OCI-LY7 (cell line): ENCODE measurements at regions not wholly inside any gene's neighbourhood (a gene's known extent, or its start where the extent isn't known, plus 50 kb on each side); places are given as distances from the start of the nearest gene placed in this dataset.
"Not testable (repeated sequence)": the region's sequence is repeated elsewhere in the genome, so short reads cannot be mapped to it uniquely, and the experiment has no call there.

ENCODE experiments used
- BruUV-seq: library from RNA; stranded (reverse); fragments of 400-500 nt; replicated peaks from 2 replicates; lab custom pipeline; 2021; lab: Mats Ljungman, UMichigan
- CTCF ChIA-PET: fragments of 300-600 bp; sonication (Branson Sonifier 250); formaldehyde crosslinking; loops from one replicate; lab custom pipeline; 2022; ENCODE audit warnings: antibody characterized with exemption; ENCODE audit not compliant: unreplicated experiment; lab: Charles Lee
- POLR2A ChIA-PET: fragments of 300-600 bp; sonication (Branson Sonifier 250); formaldehyde crosslinking; loops from one replicate; lab custom pipeline; 2022; ENCODE audit warnings: antibody characterized with exemption; lab: Charles Lee
- DNase-seq: peaks from one replicate; pipeline ENCODE4 v3.0.0-alpha.2; 2015; ENCODE audit warnings: low spot score
- H2AFZ ChIP-seq: fragments of 200-600 bp; sonication (generic), shearing (Covaris generic); 2 replicates; pipeline ENCODE4 v1.6.1; 2014; ENCODE audit warnings: mild to moderate bottlenecking, antibody characterized with exemption, low read length, moderate library complexity
- H3K27ac ChIP-seq: fragments of 200-600 bp; sonication (generic); 2 replicates; pipeline ENCODE4 v1.5.1; 2014; ENCODE audit warnings: mixed run types, low read depth, mild to moderate bottlenecking, moderate library complexity, low read length, inconsistent platforms; ENCODE audit not compliant: poor library complexity, severe bottlenecking
- H3K36me3 ChIP-seq: fragments of 200-600 bp; sonication (generic); 2 replicates; pipeline ENCODE4 v1.6.1; 2014; ENCODE audit warnings: mild to moderate bottlenecking, antibody characterized with exemption, low read length, moderate library complexity, mixed read lengths; ENCODE audit not compliant: insufficient read depth
- H3K4me1 ChIP-seq: fragments of 200-600 bp; sonication (generic); 2 replicates; pipeline ENCODE4 v1.5.1; 2014; ENCODE audit warnings: mild to moderate bottlenecking, low read length; ENCODE audit not compliant: insufficient read depth, poor library complexity, severe bottlenecking
- H3K4me2 ChIP-seq: fragments of 200-600 bp; sonication (generic); 2 replicates; pipeline ENCODE4 v1.6.1; 2014; ENCODE audit warnings: mild to moderate bottlenecking, low read length
- H3K4me3 ChIP-seq: fragments of 200-600 bp; sonication (generic); 2 replicates; pipeline ENCODE4 v1.5.1; 2014; ENCODE audit warnings: mild to moderate bottlenecking, low read depth, low read length; ENCODE audit not compliant: poor library complexity, severe bottlenecking
- H3K79me2 ChIP-seq: fragments of 200-600 bp; sonication (generic); 2 replicates; pipeline ENCODE4 v1.6.1; 2016; ENCODE audit warnings: low read depth, mild to moderate bottlenecking, low read length, moderate library complexity, mixed read lengths; ENCODE audit not compliant: insufficient read depth
- H3K9me2 ChIP-seq: fragments of 200-600 bp; sonication (generic); 2 replicates; pipeline ENCODE4 v1.6.1; 2016; ENCODE audit warnings: mild to moderate bottlenecking, low read length, mixed read lengths; ENCODE audit not compliant: insufficient read depth
- H3K9me3 ChIP-seq: fragments of 200-600 bp; sonication (generic); 2 replicates; pipeline ENCODE4 v1.6.1; 2014; ENCODE audit warnings: mild to moderate bottlenecking, mixed run types, low read length, mixed read lengths
- H4K20me1 ChIP-seq: fragments of 200-600 bp; sonication (generic); 2 replicates; pipeline ENCODE4 v1.6.1; 2014; ENCODE audit warnings: mild to moderate bottlenecking, antibody characterized with exemption, low read length, moderate library complexity, mixed read lengths; ENCODE audit not compliant: insufficient read depth
- CTCF ChIP-seq: fragments of 200-600 bp; sonication (generic); conservative IDR thresholded peaks from 2 replicates; pipeline ENCODE4 v1.5.1; 2014; ENCODE audit warnings: mild to moderate bottlenecking, antibody characterized with exemption, low read length, moderate library complexity, mixed read lengths
- EZH2phosphoT487 ChIP-seq: fragments of 200-600 bp; sonication (generic); IDR thresholded peaks from 2 replicates; pipeline ENCODE4 v1.6.1; 2018; ENCODE audit warnings: low read depth, borderline replicate concordance, mild to moderate bottlenecking, mixed run types, antibody characterized with exemption, low read length, moderate library complexity, mixed read lengths
- intact Hi-C: fragments of 100-400 bp; cut with micrococcal nuclease; formaldehyde crosslinking; loops from one replicate; pipeline ENCODE4 v1.10.0; 2022; ENCODE audit not compliant: unreplicated experiment

DNA sequence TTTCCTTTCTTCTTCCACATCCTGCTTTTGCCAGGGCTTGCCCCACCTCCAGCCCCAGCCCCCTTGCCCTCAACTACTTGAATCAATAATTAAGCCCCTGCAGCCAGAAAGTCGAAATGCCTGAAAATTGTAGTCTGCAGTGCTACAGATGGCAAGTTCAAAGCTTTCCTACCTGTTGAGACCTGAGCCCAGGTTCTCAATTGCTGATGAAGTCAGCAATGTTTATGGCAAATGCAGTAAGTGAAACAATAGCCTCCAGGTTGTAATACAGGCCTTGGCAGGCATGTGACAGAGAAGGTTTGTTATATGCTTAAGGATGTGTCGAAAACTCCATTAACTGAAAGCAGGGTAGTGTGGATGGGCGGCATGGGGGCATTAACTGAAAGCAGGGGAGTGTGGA lies 181.1 kb upstream of the SESN3 start:
- CTCF ChIA-PET = no interaction called here
- Histone ChIP-seq H3K9me3 (no peaks in the 10 kb centered on the region), H3K4me2 (no peak overlapping the region), H3K79me2 (no peaks in the 10 kb centered on the region), H2AFZ (no peak overlapping the region), H3K36me3 (no peaks in the 10 kb centered on the region), H3K9me2 (no peaks in the 10 kb centered on the region), H4K20me1 (no peaks in the 10 kb centered on the region), H3K27ac (no peak overlapping the region), H3K4me3 (no peak overlapping the region), H3K4me1 (no peaks in the 10 kb centered on the region)
- no TSS peak for BruUV-seq
- intact Hi-C loops = no loop called here
- no peak for DNase-seq
- no peak for TF ChIP-seq EZH2phosphoT487
- no peak for TF ChIP-seq CTCF
- POLR2A ChIA-PET = no interaction called here

GRCh38 chr11:95410707-95411106 lies 179.7 kb upstream of the SESN3 start:
- H2AFZ ChIP-seq, H3K79me2 ChIP-seq, H3K4me3 ChIP-seq, H3K4me2 ChIP-seq, BruUV-seq, CTCF ChIA-PET, H3K9me3 ChIP-seq, H3K27ac ChIP-seq, H3K36me3 ChIP-seq, POLR2A ChIA-PET, DNase-seq, H4K20me1 ChIP-seq, H3K4me1 ChIP-seq, intact Hi-C loops, H3K9me2 ChIP-seq: not testable (repeated sequence)

DNA sequence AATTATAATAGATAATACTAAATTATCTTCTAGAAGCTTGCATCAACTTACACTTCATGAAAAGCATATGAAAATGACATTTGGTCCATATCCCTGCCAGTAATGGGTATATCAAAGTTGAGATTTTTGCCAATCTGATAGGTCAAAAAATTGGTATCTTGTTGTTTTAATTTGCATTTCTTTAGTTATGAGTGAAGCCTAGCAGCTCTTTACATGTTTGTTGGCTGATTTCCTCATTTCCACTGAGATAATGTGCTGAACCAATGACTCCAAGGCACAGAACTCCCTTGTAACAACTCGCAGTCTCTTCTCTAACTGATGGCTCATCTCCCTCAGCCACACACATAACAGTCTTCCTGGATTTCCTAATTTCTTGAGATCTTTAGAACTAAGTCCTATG lies 175.3 kb upstream of the SESN3 start:
- H3K9me2 ChIP-seq = no peaks in the 10 kb centered on the region
- no peak overlapping the region for H2AFZ ChIP-seq
- H3K9me3 ChIP-seq = no peaks in the 10 kb centered on the region
- DNase-seq = no peak
- H3K79me2 ChIP-seq = no peaks in the 10 kb centered on the region
- BruUV-seq = no TSS peak
- H4K20me1 ChIP-seq = no peaks in the 10 kb centered on the region
- POLR2A ChIA-PET = no interaction called here
- H3K4me2 ChIP-seq = no peak overlapping the region
- no peak overlapping the region for H3K4me3 ChIP-seq
- H3K27ac ChIP-seq = no peak overlapping the region
- no peaks in the 10 kb centered on the region for H3K36me3 ChIP-seq
- CTCF ChIA-PET = no interaction called here
- TF ChIP-seq EZH2phosphoT487 (no peak), CTCF (no peak)
- intact Hi-C loops = no loop called here
- no peaks in the 10 kb centered on the region for H3K4me1 ChIP-seq
